CD14-positive monocyte (primary cell): ENCODE measurements at regions not wholly inside any gene's neighbourhood (a gene's known extent, or its start where the extent isn't known, plus 50 kb on each side); places are given as distances from the start of the nearest gene placed in this dataset.

Source experiments
- DNase-seq, 3 donors: peaks; one replicate each; pipeline ENCODE4 v3.0.0-alpha.2; 2011 to 2022
- H2AFZ ChIP-seq: 2 replicates; pipeline ENCODE4 v1.6.0; 2012; ENCODE audit warnings: mild to moderate bottlenecking, low read depth, low read length, inconsistent platforms; ENCODE audit not compliant: insufficient read depth, poor library complexity, severe bottlenecking
- H3K27ac ChIP-seq, 2 donors: 1 replicate in 1 of 2; 2 replicates in 1 of 2; pipeline ENCODE4 v1.5.1; 2012 to 2013; ENCODE audit warnings: low read length in 2 of 2, control low read depth in 1 of 2, inconsistent platforms in 1 of 2, low read depth in 1 of 2, mild to moderate bottlenecking in 1 of 2
- H3K27me3 ChIP-seq, 2 donors: one replicate each; pipeline versions ENCODE4 v1.6.0 to v1.6.1; 2011 to 2013; ENCODE audit warnings: low read length in 2 of 2; ENCODE audit not compliant: control insufficient read depth in 2 of 2, insufficient read depth in 2 of 2
- H3K36me3 ChIP-seq, 2 donors: replicated peaks in 1 of 2; 1 replicate in 1 of 2; 2 replicates in 1 of 2; pipeline versions ENCODE4 v1.5.1 to v1.6.1; 2012 to 2013; ENCODE audit warnings: low read length in 2 of 2, control low read depth in 1 of 2, inconsistent platforms in 1 of 2, mild to moderate bottlenecking in 1 of 2; ENCODE audit not compliant: insufficient read depth in 2 of 2, control insufficient read depth in 1 of 2
- H3K4me1 ChIP-seq, 2 donors: 1 replicate in 1 of 2; 2 replicates in 1 of 2; pipeline versions ENCODE4 v1.5.1 to v1.6.1; 2012 to 2013; ENCODE audit warnings: low read length in 2 of 2, control low read depth in 1 of 2, inconsistent platforms in 1 of 2, mild to moderate bottlenecking in 1 of 2, moderate library complexity in 1 of 2; ENCODE audit not compliant: insufficient read depth in 2 of 2, control insufficient read depth in 1 of 2
- H3K4me2 ChIP-seq: replicated peaks from 2 replicates; pipeline ENCODE3; 2012; ENCODE audit warnings: low read length, moderate library complexity, mild to moderate bottlenecking; ENCODE audit not compliant: poor library complexity, severe bottlenecking; ENCODE audit errors: extremely low read depth
- H3K4me3 ChIP-seq, 3 experiments: fragments of 200-600 bp in 1 of 3; sonication (generic) in 1 of 3; replicated peaks in 1 of 3; 1 replicate in 2 of 3; 2 replicates in 1 of 3; pipeline ENCODE4 v1.5.1; 2011 to 2013; ENCODE audit warnings: low read length in 3 of 3, mild to moderate bottlenecking in 3 of 3, control low read depth in 2 of 3, low read depth in 2 of 3, inconsistent platforms in 1 of 3, moderate library complexity in 1 of 3
- H3K79me2 ChIP-seq: 2 replicates; pipeline ENCODE4 v1.6.0; 2012; ENCODE audit warnings: mild to moderate bottlenecking, control low read depth, inconsistent platforms, low read length, moderate library complexity; ENCODE audit not compliant: insufficient read depth
- H3K9ac ChIP-seq: 2 replicates; pipeline ENCODE4 v1.6.0; 2017; ENCODE audit warnings: low read length, mild to moderate bottlenecking; ENCODE audit not compliant: insufficient read depth, poor library complexity, severe bottlenecking
- H3K9me3 ChIP-seq, 2 donors: replicated peaks in 1 of 2; 1 replicate in 1 of 2; 2 replicates in 1 of 2; pipeline versions ENCODE4 v1.5.1 to v1.6.1; 2012 to 2013; ENCODE audit warnings: low read length in 2 of 2, control low read depth in 1 of 2; ENCODE audit not compliant: control insufficient read depth in 1 of 2, insufficient read depth in 1 of 2
- H4K20me1 ChIP-seq: 2 replicates; pipeline ENCODE4 v1.6.0; 2012; ENCODE audit warnings: mild to moderate bottlenecking, low read length, control low read depth, moderate library complexity; ENCODE audit not compliant: insufficient read depth
- H3K27ac Mint-ChIP-seq, 7 donors: one replicate each; pipeline ENCODE4 v1.8.0; 2020; ENCODE audit warnings: mild to moderate bottlenecking in 7 of 7, mixed read lengths in 7 of 7, moderate library complexity in 6 of 7, inconsistent platforms in 2 of 7
- H3K27me3 Mint-ChIP-seq, 3 donors: one replicate each; pipeline ENCODE4 v1.8.0; 2021 to 2022; ENCODE audit warnings: low read depth in 3 of 3, mild to moderate bottlenecking in 3 of 3, mixed read lengths in 3 of 3, moderate library complexity in 3 of 3, inconsistent platforms in 1 of 3
- H3K36me3 Mint-ChIP-seq, 2 donors: one replicate each; pipeline ENCODE4 v1.8.0; 2020; ENCODE audit warnings: mixed read lengths in 2 of 2, inconsistent platforms in 1 of 2, mild to moderate bottlenecking in 1 of 2
- H3K4me1 Mint-ChIP-seq: one replicate; pipeline ENCODE4 v1.8.0; 2020; ENCODE audit warnings: mild to moderate bottlenecking, mixed read lengths
- H3K4me3 Mint-ChIP-seq, 2 donors: one replicate each; pipeline ENCODE4 v1.8.0; 2020; ENCODE audit warnings: mild to moderate bottlenecking in 2 of 2, mixed read lengths in 2 of 2, moderate library complexity in 1 of 2
- H3K9me3 Mint-ChIP-seq, 7 donors: one replicate each; pipeline ENCODE4 v1.8.0; 2020 to 2022; ENCODE audit warnings: mixed read lengths in 7 of 7, mild to moderate bottlenecking in 6 of 7, moderate library complexity in 6 of 7, inconsistent platforms in 2 of 7
- CTCF ChIP-seq: fragments of 200-600 bp; IDR thresholded peaks from one replicate; pipeline ENCODE4 v1.8.0; 2022; ENCODE audit warnings: antibody characterized with exemption, mild to moderate bottlenecking
- WGBS: methylation state at CpG from one replicate; pipeline ENCODE4 v1.1.5; 2013; ENCODE audit warnings: missing lambda C conversion rate; ENCODE audit not compliant: insufficient coverage; 5-methylcytosine and 5-hydroxymethylcytosine counted together
- intact Hi-C, 2 donors: fragments of 100-400 bp; cut with micrococcal nuclease; formaldehyde crosslinking; loops; one replicate each; pipeline versions ENCODE4 v1.15.0 to v1.15.1; 2023

DNA sequence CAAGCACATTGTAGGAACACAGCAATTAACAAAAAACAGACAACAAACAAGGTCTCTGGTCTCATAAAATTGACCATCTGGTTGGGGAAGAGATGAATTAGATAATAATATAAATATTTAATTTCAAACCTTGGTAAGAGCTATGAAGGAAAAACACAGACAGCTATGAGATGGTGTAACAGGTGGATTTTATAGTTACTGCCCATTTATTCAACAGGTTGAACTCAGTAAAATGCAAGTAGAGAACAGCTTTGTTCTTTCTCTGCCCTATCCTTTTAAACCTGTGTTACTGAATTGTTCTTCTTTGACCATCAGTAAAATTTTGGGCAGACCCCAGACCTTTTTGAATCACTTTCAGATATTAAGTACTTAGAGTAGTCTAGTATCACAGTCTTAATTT is 77.6 kb upstream of the FAM216B start:
- Histone ChIP-seq H3K79me2 (no peaks in the 10 kb centered on the region), H3K4me3 (no peak overlapping the region), H3K9ac (no peak overlapping the region), H3K27me3 (no peaks in the 10 kb centered on the region), H4K20me1 (no peaks in the 10 kb centered on the region), H3K9me3 (no peaks in the 10 kb centered on the region), H2AFZ (no peak overlapping the region), H3K4me1 (no peaks in the 10 kb centered on the region), H3K36me3 (no peaks in the 10 kb centered on the region), H3K27ac (no peak overlapping the region), H3K4me2 (no peak overlapping the region)
- H3K4me3 Mint-ChIP-seq = no peak overlapping the region
- intact Hi-C loops = no loop called here
- peaks cover 0 to 7% (median 4%) of the 10 kb centered on the region in 7 donors for H3K9me3 Mint-ChIP-seq
- peaks cover 2% of the 10 kb centered on the region for H3K4me1 Mint-ChIP-seq
- H3K36me3 Mint-ChIP-seq = no peaks in the 10 kb centered on the region
- TF ChIP-seq CTCF = no peak
- H3K27ac Mint-ChIP-seq = no peak overlapping the region
- H3K27me3 Mint-ChIP-seq = peaks cover 1 to 5% (median 2%) of the 10 kb centered on the region in 3 donors
- no peak for DNase-seq

DNA sequence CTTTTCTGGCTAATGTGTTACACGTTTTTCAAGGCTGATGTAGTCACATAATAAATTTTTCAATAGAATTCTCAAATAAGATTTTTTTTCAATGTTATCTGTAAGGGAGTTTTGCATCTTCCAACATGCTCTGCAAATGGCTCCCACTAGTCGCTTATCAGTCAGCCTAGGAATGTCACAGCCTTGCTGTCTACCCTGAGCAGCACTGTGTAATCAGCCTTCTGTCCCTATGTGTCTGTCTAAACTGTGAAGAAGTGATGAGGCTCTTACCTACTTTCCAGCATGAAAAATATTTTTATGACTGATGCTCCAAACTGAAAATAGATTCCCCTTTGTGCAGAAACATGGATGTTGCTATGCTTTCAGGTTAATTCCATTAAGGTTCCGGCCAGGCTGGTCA is 75.1 kb upstream of the FAM216B start:
- H3K4me1 ChIP-seq = no peaks in the 10 kb centered on the region
- no peak overlapping the region for H3K4me3 ChIP-seq
- TF ChIP-seq CTCF = no peak
- intact Hi-C loops = no loop called here
- H3K9me3 ChIP-seq = no peaks in the 10 kb centered on the region
- 100% methylated on average over 2 of the region's 3 CpGs for WGBS
- H3K79me2 ChIP-seq = no peaks in the 10 kb centered on the region
- H3K4me2 ChIP-seq = no peak overlapping the region
- H3K36me3 ChIP-seq = no peaks in the 10 kb centered on the region
- Mint-ChIP-seq H3K9me3 (peaks cover 0 to 7% (median 2%) of the 10 kb centered on the region in 7 donors), H3K27ac (no peak overlapping the region), H3K4me3 (no peak overlapping the region), H3K36me3 (no peaks in the 10 kb centered on the region), H3K27me3 (peaks cover 1 to 5% (median 2%) of the 10 kb centered on the region in 3 donors), H3K4me1 (no peaks in the 10 kb centered on the region)
- H3K27ac ChIP-seq = no peak overlapping the region
- no peak overlapping the region for H3K9ac ChIP-seq
- no peak overlapping the region for H2AFZ ChIP-seq
- no peaks in the 10 kb centered on the region for H4K20me1 ChIP-seq
- no peak for DNase-seq
- no peaks in the 10 kb centered on the region for H3K27me3 ChIP-seq
